ENCODE measurements at regions not wholly inside any gene's neighbourhood (a gene's known extent, or its start where the extent isn't known, plus 50 kb on each side); places are given as distances from the start of the nearest gene placed in this dataset.
A peak's percentile ranks its signal among the peaks of the same experiment; 100 is the strongest.

- no peak overlapping the region for H3K4me3 ChIP-seq (ENCODE audit: low read length, poor library complexity, severe bottlenecking)
- no peaks in the 10 kb centered on the region for H4K20me1 ChIP-seq (ENCODE audit: insufficient read depth, low read length, poor library complexity, severe bottlenecking)
- H3K9ac ChIP-seq (ENCODE audit: low read depth, low read length, poor library complexity, severe bottlenecking): no peak overlapping the region
- H3K27me3 ChIP-seq (ENCODE audit: insufficient read depth, low read length, poor library complexity, severe bottlenecking): no peaks in the 10 kb centered on the region
- H3F3A ChIP-seq (ENCODE audit: low read depth): no peaks in the 10 kb centered on the region
- no peaks in the 10 kb centered on the region for H3K4me1 ChIP-seq (ENCODE audit: insufficient read depth, low read length, poor library complexity, severe bottlenecking)
- TF ChIP-seq CTCF (conservative IDR thresholded peaks at IDR 0.05; ENCODE audit: low read length) (peak; percentile 53), EZH2phosphoT487 (IDR thresholded peaks at IDR 0.05; ENCODE audit: borderline replicate concordance) (no peak)
- no peak overlapping the region for H2AFZ ChIP-seq (ENCODE audit: low read length)
- H3K36me3 ChIP-seq (ENCODE audit: insufficient read depth, low read length): no peaks in the 10 kb centered on the region
- no peaks in the 10 kb centered on the region for H3K79me2 ChIP-seq (ENCODE audit: insufficient read depth, low read length)
- H3K4me2 ChIP-seq (ENCODE audit: low read depth, low read length, poor library complexity, severe bottlenecking): no peak overlapping the region
- no peaks in the 10 kb centered on the region for H3K9me3 ChIP-seq (ENCODE audit: insufficient read depth, low read depth, low read length)
- H3K9me2 ChIP-seq (replicated peaks; ENCODE audit: low read depth, low read length): no peaks in the 10 kb centered on the region
These were observed 382.7 kb upstream of the DUSP10 start for GRCh38 chr1:222124602-222125001.

DNA sequence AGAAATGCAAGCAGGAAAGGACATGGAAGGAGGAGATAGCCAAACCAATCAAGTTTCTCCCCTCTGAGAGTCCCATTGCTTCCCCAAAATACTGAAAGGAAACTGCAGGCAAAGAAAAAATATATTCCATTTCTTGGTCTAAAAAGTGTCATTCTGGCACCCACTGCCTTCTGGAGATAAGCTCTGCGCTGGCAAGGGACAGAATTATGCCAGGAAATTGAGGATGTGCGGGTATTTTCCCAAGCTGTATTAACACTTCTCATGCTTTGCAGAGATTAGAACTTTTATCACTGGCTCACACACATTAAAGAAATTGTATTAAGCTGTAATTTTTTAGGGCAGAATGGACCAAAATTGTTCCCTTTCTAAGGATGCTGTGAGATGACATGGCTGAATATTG, 381.2 kb upstream of the DUSP10 start:
- TF ChIP-seq CTCF (conservative IDR thresholded peaks at IDR 0.05; ENCODE audit: low read length) (no peak), EZH2phosphoT487 (IDR thresholded peaks at IDR 0.05; ENCODE audit: borderline replicate concordance) (no peak)
- Histone ChIP-seq H3K79me2 (ENCODE audit: insufficient read depth, low read length) (no peaks in the 10 kb centered on the region), H4K20me1 (ENCODE audit: insufficient read depth, low read length, poor library complexity, severe bottlenecking) (no peaks in the 10 kb centered on the region), H3K4me3 (ENCODE audit: low read length, poor library complexity, severe bottlenecking) (no peak overlapping the region), H3K27me3 (ENCODE audit: insufficient read depth, low read length, poor library complexity, severe bottlenecking) (no peaks in the 10 kb centered on the region), H3K36me3 (ENCODE audit: insufficient read depth, low read length) (no peaks in the 10 kb centered on the region), H3K9ac (ENCODE audit: low read depth, low read length, poor library complexity, severe bottlenecking) (no peak overlapping the region), H3K4me1 (ENCODE audit: insufficient read depth, low read length, poor library complexity, severe bottlenecking) (no peaks in the 10 kb centered on the region), H3K9me3 (ENCODE audit: insufficient read depth, low read depth, low read length) (no peaks in the 10 kb centered on the region), H2AFZ (ENCODE audit: low read length) (no peak overlapping the region), H3F3A (ENCODE audit: low read depth) (no peaks in the 10 kb centered on the region), H3K9me2 (replicated peaks; ENCODE audit: low read depth, low read length) (no peaks in the 10 kb centered on the region), H3K4me2 (ENCODE audit: low read depth, low read length, poor library complexity, severe bottlenecking) (no peak overlapping the region)

DNA sequence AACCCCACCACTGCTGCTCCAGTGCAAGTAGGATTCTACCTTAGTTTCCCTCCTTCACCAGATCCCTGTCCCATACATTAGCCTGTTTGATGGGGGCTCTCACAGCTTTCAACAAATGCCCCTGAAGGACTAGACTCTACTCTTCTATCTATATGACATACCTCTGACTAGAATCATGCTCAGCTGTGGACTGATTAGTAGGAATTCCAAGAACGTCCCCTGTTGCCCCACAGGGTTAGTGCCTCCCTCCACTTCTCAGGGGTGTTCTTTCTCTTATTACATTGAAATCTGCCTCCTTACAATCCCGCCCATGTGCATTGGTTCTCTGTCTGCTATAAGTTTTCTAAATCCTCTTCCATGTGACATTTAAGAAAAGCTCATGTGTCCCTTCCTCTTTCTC, 375.9 kb upstream of the DUSP10 start:
- Histone ChIP-seq H3K4me1 (ENCODE audit: insufficient read depth, low read length, poor library complexity, severe bottlenecking) (no peaks in the 10 kb centered on the region), H3K9me2 (replicated peaks; ENCODE audit: low read depth, low read length) (no peaks in the 10 kb centered on the region), H3F3A (ENCODE audit: low read depth) (no peaks in the 10 kb centered on the region), H3K9ac (ENCODE audit: low read depth, low read length, poor library complexity, severe bottlenecking) (no peak overlapping the region), H4K20me1 (ENCODE audit: insufficient read depth, low read length, poor library complexity, severe bottlenecking) (no peaks in the 10 kb centered on the region), H2AFZ (ENCODE audit: low read length) (no peak overlapping the region), H3K27me3 (ENCODE audit: insufficient read depth, low read length, poor library complexity, severe bottlenecking) (no peaks in the 10 kb centered on the region), H3K9me3 (ENCODE audit: insufficient read depth, low read depth, low read length) (no peaks in the 10 kb centered on the region), H3K79me2 (ENCODE audit: insufficient read depth, low read length) (no peaks in the 10 kb centered on the region), H3K4me2 (ENCODE audit: low read depth, low read length, poor library complexity, severe bottlenecking) (no peak overlapping the region), H3K4me3 (ENCODE audit: low read length, poor library complexity, severe bottlenecking) (no peak overlapping the region), H3K36me3 (ENCODE audit: insufficient read depth, low read length) (no peaks in the 10 kb centered on the region)
- TF ChIP-seq CTCF (conservative IDR thresholded peaks at IDR 0.05; ENCODE audit: low read length) (no peak), EZH2phosphoT487 (IDR thresholded peaks at IDR 0.05; ENCODE audit: borderline replicate concordance) (no peak)
